ENCODE measurements at regions not wholly inside any gene's neighbourhood (a gene's known extent, or its start where the extent isn't known, plus 50 kb on each side); places are given as distances from the start of the nearest gene placed in this dataset.

GRCh38 chr22:23499845-23500500, 80.1 kb downstream of the IGLL1 start:
- H3K4me2 ChIP-seq (ENCODE audit: insufficient read depth, low read length) = no peak overlapping the region
- WGBS (ENCODE audit: insufficient coverage, low coverage, missing lambda C conversion rate) = 18% methylated on average over 4 of the region's 8 CpGs
- POLR2A ChIA-PET = interaction anchor here (0.6 kb wide), 1 partner anchor 25 kb away, joined by 4 read pairs; no protein-coding TSS in a partner anchor
- no peak overlapping the region for H2AFZ ChIP-seq (ENCODE audit: low read depth, low read length)
- no peaks in the 10 kb centered on the region for H3K36me3 ChIP-seq (ENCODE audit: control insufficient read depth, insufficient read depth, low read length)
- CTCF ChIA-PET (ENCODE audit: low intra/inter-chr PET ratio) = no interaction called here
- no peaks in the 10 kb centered on the region for H3K9me1 ChIP-seq (ENCODE audit: control insufficient read depth, insufficient read depth, low read length)
- no peak for TF ChIP-seq ZNF316 (IDR thresholded peaks at IDR 0.05)
- TF ChIP-seq MAFG (tag; conservative IDR thresholded peaks at IDR 0.05) = no peak
- TF ChIP-seq, protein P1, sequence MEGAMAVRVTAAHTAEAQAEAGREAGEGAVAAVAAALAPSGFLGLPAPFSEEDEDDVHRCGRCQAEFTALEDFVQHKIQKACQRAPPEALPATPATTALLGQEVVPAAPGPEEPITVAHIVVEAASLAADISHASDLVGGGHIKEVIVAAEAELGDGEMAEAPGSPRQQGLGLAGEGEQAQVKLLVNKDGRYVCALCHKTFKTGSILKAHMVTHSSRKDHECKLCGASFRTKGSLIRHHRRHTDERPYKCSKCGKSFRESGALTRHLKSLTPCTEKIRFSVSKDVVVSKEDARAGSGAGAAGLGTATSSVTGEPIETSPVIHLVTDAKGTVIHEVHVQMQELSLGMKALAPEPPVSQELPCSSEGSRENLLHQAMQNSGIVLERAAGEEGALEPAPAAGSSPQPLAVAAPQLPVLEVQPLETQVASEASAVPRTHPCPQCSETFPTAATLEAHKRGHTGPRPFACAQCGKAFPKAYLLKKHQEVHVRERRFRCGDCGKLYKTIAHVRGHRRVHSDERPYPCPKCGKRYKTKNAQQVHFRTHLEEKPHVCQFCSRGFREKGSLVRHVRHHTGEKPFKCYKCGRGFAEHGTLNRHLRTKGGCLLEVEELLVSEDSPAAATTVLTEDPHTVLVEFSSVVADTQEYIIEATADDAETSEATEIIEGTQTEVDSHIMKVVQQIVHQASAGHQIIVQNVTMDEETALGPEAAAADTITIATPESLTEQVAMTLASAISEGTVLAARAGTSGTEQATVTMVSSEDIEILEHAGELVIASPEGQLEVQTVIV (CRISPR knock-in tag; IDR thresholded peaks at IDR 0.05; ENCODE audit: borderline replicate concordance) = no peak
- TF ChIP-seq SIRT6 (IDR thresholded peaks at IDR 0.05; ENCODE audit: low read depth, low read length) = no peak
- TF ChIP-seq BRD4 (IDR thresholded peaks at IDR 0.05) = no peak
- TF ChIP-seq ZNF431 (CRISPR knock-in tag; IDR thresholded peaks at IDR 0.05) = no peak
- TF ChIP-seq ZFP1 (CRISPR knock-in tag; IDR thresholded peaks at IDR 0.05) = no peak
- no peak for TF ChIP-seq CUX1 (CRISPR knock-in tag; IDR thresholded peaks at IDR 0.05)
- TF ChIP-seq FUS (optimal IDR thresholded peaks at IDR 0.05; ENCODE audit: low read depth, low read length) = no peak
- no peak overlapping the region for H3K27ac ChIP-seq (ENCODE audit: extremely low read depth, low read depth, low read length)
- intact Hi-C loops (cut with micrococcal nuclease) (no loop called here), in situ Hi-C loops (cut with MboI) (no loop called here)
- H3K79me2 ChIP-seq (ENCODE audit: control insufficient read depth, insufficient read depth, low read length) = no peaks in the 10 kb centered on the region
- no peak overlapping the region for H3K4me3 ChIP-seq
- BruUV-seq (replicated peaks) = no TSS peak
- ATAC-seq (no peak), DNase-seq (ENCODE audit: extremely low read depth in 1 of 4, low spot score in 3 of 4) (no peak), FAIRE-seq (no peak)
- H3K4me1 ChIP-seq (replicated peaks in 1 of 2; ENCODE audit: control insufficient read depth in 2 of 2, insufficient read depth in 2 of 2, low read length in 2 of 2) = peaks cover 0 to 5% of the 10 kb centered on the region in 2 experiments; a peak in 2 of 5 replicates
- no peaks in the 10 kb centered on the region for H4K20me1 ChIP-seq (replicated peaks; ENCODE audit: control insufficient read depth, insufficient read depth, low read length)
- no peak overlapping the region for H3K9ac ChIP-seq (ENCODE audit: insufficient read depth in 1 of 2, low read depth in 2 of 2, low read length in 2 of 2)
- peaks cover 0 to 6% of the 10 kb centered on the region in 2 experiments; a peak in 1 of 5 replicates for H3K27me3 ChIP-seq (ENCODE audit: control insufficient read depth in 2 of 2, insufficient read depth in 2 of 2, low read length in 2 of 2)
- no peaks in the 10 kb centered on the region for H3K9me3 ChIP-seq (replicated peaks; ENCODE audit: control insufficient read depth, insufficient read depth, low read depth, low read length)

All from K562 (cell line).